ENCODE measurements at regions not wholly inside any gene's neighbourhood (a gene's known extent, or its start where the extent isn't known, plus 50 kb on each side); places are given as distances from the start of the nearest gene placed in this dataset.

DNA sequence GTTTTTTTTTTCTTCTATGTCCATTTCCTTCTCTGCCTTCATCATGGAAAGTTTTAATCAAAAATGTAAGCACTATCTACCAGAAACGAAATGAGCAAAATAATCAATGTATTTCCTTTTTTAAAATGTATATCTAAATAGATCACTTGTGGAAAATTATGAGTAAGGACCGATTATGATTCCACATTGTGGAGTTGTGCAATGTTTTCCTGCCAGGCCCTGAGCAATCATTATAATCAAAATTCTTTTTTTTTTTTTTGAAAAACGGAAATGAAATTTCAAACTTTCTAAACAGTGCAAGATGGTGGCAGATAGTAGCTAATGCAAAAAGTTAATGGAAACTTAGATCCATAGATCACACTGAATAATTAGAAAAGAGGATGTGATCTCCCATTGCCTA is 1074.6 kb upstream of the TMEM132C start:
- no peak for DNase-seq (ENCODE audit: low read depth)

GRCh38 chr12:127193341-127193740 is 1073.6 kb upstream of the TMEM132C start:
- no peak for DNase-seq (ENCODE audit: low read depth)

- DNase-seq (ENCODE audit: low read depth) = peak; percentile 16
Observed at GRCh38 chr12:127194176-127194575, 1072.8 kb upstream of the TMEM132C start.

GRCh38 chr12:127205781-127206555 is 1061.0 kb upstream of the TMEM132C start:
- DNase-seq (ENCODE audit: low read depth) = no peak

GRCh38 chr12:127209318-127209717 is 1057.7 kb upstream of the TMEM132C start:
- no peak for DNase-seq (ENCODE audit: low read depth)

GRCh38 chr12:127214186-127214585 is 1052.8 kb upstream of the TMEM132C start:
- no peak for DNase-seq (ENCODE audit: low read depth)

GRCh38 chr12:127223011-127223410 is 1044.0 kb upstream of the TMEM132C start:
- no peak for DNase-seq (ENCODE audit: low read depth)

DNA sequence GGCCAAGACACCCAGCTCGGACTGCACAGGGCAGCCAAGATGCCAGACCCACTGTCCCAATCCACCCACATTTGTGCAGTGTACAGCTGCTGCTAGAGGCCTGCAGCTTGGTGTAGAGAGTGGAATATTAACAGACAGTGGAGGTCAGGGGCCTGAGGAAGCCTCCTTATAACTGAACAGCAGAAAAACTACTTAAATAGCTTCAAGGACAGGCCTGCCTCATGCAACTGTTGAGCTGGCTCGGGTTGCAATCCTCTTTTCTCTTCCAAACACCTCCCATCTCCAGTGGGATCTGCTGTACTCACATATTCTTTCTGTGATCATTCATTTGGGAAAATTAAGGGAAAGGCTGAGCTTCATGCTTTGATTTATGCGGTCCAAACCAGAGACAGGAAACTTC is 1043.2 kb upstream of the TMEM132C start:
- DNase-seq (ENCODE audit: low read depth) = no peak

DNA sequence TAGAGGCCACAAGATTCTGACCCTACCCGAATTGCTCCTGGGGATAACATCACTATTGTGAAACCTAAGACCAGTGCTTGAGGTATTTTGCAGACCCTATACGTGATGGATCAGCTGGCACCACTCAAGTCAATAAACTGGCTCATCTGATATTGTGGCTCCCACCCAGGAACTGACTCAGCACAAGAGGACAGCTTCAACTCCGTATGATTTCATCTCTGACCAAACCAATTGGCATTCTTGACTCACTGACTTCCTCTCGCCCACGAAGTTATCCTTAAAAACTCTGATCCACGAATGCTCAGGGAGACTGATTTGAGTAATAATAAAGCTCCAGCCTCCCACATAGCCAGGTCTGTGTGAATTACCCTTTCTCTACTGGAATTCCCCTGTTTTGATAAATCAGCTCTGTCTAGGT is 1036.1 kb upstream of the TMEM132C start:
- peak; percentile 94 for DNase-seq (ENCODE audit: low read depth)

DNA sequence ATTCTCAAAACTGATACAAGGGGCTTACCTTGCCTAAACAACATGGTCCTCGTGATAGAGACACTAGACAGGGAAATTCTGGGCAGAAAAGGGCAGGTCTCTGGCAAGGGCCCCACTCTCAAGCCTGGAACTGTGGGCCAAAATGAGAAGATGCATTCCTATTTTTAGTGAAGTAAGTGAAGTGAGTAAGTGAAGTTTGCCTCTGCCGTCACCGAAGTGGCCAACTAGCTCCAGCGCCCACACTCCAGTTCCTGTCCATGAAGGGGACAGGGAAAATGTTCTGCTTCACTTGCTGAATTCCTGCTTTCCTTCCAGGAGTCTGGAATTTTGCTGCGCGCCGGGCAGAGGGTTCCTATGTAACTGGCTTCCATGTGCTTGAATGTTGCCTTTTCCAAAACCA is 1035.6 kb upstream of the TMEM132C start:
- no peak for DNase-seq (ENCODE audit: low read depth)

- no peak for DNase-seq (ENCODE audit: low read depth)
Observed at GRCh38 chr12:127233016-127233415, 1034.0 kb upstream of the TMEM132C start.

GRCh38 chr12:127235761-127236160 is 1031.2 kb upstream of the TMEM132C start:
- DNase-seq (ENCODE audit: low read depth) = no peak

- no peak for DNase-seq (ENCODE audit: low read depth)
Observed at GRCh38 chr12:127236491-127236890, 1030.5 kb upstream of the TMEM132C start.

GRCh38 chr12:127237151-127237550 is 1029.8 kb upstream of the TMEM132C start:
- no peak for DNase-seq (ENCODE audit: low read depth)

GRCh38 chr12:127238107-127238506 is 1028.9 kb upstream of the TMEM132C start:
- DNase-seq (ENCODE audit: low read depth) = no peak

GRCh38 chr12:127239781-127240180 is 1027.2 kb upstream of the TMEM132C start:
- DNase-seq (ENCODE audit: low read depth) = peak; percentile 66

- no peak for DNase-seq (ENCODE audit: low read depth)
Observed at GRCh38 chr12:127240249-127240929, 1026.6 kb upstream of the TMEM132C start.

GRCh38 chr12:127241072-127241817 is 1025.7 kb upstream of the TMEM132C start:
- peak; percentile 71 for DNase-seq (ENCODE audit: low read depth)

- no peak for DNase-seq (ENCODE audit: low read depth)
Observed at GRCh38 chr12:127245009-127245408, 1022.0 kb upstream of the TMEM132C start.

DNA sequence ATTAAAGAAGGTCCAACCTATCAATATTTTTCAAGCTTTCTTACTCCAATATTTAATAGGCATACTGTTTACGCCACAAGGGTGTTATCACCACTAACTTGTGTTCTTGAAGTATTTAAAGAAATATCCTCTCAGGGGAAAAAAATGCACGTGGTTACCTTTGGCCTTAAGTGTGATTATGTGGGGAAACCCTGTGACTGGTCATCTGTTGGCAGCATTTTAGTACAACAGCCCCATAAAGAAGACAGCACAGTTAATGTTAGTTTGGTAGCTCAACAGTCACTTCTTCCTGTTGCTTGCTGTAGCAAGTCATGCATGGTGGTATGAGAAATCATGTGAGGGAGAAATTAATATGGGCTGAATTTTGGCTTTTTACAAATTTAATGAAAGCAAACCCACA is 1021.5 kb upstream of the TMEM132C start:
- no peak for DNase-seq (ENCODE audit: low read depth)

DNA sequence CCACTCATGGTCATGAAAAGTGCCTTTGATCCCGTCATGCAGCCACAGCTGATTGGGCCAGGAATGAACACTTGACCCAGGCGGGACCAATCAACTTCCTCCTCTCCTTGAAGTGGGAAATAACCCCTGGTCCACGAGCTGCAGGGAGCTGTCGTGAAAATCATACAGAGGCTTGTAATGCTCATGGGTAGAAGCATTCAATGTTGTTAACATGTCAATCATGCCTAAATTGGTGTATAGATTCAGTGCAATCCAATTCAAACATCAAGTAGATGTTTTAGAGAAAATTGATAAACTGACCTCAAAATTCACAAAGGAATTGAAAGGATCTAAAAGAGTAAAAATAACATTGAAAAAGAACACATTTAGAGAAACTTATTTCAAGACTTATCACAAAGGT is 1019.0 kb upstream of the TMEM132C start:
- DNase-seq (ENCODE audit: low read depth) = no peak

DNA sequence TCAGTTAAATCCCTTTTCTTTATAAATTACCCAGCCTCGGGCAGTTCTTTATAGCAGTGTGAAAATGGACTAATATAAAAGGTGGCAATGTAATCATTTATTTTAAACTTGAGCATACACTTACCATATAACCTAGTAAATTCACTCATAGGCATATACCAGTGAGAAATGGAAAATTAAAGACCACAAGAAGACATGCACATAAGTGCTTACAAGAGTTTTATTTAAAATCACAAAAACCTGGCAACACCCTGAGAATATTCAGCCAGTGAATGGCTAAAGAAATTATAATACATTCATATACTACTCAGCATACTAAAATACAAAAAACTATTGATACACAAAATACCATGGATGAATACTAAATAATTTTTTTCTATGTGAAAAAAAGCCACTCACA is 1017.5 kb upstream of the TMEM132C start:
- DNase-seq (ENCODE audit: low read depth) = no peak

Data from Daoy (cell line).